Sigmoid colon (tissue), 4 donors: ENCODE measurements at regions not wholly inside any gene's neighbourhood (a gene's known extent, or its start where the extent isn't known, plus 50 kb on each side); places are given as distances from the start of the nearest gene placed in this dataset.

Experiments used
- EP300 ChIP-seq, 4 donors: sonication (generic); formaldehyde crosslinking; IDR thresholded peaks; one replicate each; pipeline ENCODE4 v1.6.1; 2017; ENCODE audit warnings: antibody characterized with exemption in 4 of 4
- POLR2A ChIP-seq, 2 donors: fragments of 450-650 bp; IDR thresholded peaks; one replicate each; pipeline ENCODE4 v1.6.1; 2016; ENCODE audit warnings: antibody characterized with exemption in 2 of 2, mild to moderate bottlenecking in 2 of 2, moderate library complexity in 2 of 2
- POLR2AphosphoS5 ChIP-seq, 4 donors: sonication (generic); formaldehyde crosslinking; IDR thresholded peaks; one replicate each; pipeline ENCODE4 v1.6.1; 2017; ENCODE audit warnings: antibody characterized with exemption in 4 of 4
- TF ChIP-seq, protein P1 (sequence below), 4 experiments: fragments of 450-650 bp in 3 of 4; fragments of 200-600 bp in 1 of 4; IDR thresholded peaks; one replicate each; pipeline ENCODE4 v1.5.1; 2016 to 2019; ENCODE audit warnings: antibody characterized with exemption in 4 of 4, mild to moderate bottlenecking in 3 of 4, moderate library complexity in 2 of 4

DNA sequence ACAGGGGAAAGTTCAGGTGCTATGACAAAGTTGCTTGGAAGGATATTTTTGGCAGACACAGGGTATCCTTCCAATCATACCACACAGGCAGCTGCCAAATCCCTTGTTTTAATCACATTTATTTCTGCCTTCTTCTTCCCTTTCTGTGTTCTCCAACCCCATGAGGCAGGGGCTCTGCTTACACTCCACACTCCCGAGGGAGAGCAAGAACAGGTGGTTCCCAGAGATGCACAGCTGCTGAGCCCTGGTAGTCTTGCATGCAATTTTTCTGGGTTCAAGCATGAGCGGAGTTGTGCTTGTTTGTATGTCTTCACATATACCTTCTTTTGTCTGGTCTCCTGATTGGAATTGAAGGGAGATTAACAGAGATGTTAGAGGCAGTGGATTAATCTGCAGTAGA, 251.7 kb upstream of the ST6GAL2 start:
- TF ChIP-seq, protein P1, sequence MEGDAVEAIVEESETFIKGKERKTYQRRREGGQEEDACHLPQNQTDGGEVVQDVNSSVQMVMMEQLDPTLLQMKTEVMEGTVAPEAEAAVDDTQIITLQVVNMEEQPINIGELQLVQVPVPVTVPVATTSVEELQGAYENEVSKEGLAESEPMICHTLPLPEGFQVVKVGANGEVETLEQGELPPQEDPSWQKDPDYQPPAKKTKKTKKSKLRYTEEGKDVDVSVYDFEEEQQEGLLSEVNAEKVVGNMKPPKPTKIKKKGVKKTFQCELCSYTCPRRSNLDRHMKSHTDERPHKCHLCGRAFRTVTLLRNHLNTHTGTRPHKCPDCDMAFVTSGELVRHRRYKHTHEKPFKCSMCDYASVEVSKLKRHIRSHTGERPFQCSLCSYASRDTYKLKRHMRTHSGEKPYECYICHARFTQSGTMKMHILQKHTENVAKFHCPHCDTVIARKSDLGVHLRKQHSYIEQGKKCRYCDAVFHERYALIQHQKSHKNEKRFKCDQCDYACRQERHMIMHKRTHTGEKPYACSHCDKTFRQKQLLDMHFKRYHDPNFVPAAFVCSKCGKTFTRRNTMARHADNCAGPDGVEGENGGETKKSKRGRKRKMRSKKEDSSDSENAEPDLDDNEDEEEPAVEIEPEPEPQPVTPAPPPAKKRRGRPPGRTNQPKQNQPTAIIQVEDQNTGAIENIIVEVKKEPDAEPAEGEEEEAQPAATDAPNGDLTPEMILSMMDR (IDR thresholded peaks at IDR 0.05) = no peak
- TF ChIP-seq POLR2A (IDR thresholded peaks at IDR 0.05) (no peak), POLR2AphosphoS5 (IDR thresholded peaks at IDR 0.05) (no peak), EP300 (IDR thresholded peaks at IDR 0.05) (no peak)
